RWPE2 (cell line): ENCODE measurements at regions not wholly inside any gene's neighbourhood (a gene's known extent, or its start where the extent isn't known, plus 50 kb on each side); places are given as distances from the start of the nearest gene placed in this dataset.

ENCODE experiments used
- ATAC-seq: fragments of 200-7000 bp; cut with Tn5 transposase; 3 replicates; pipeline ENCODE4 v1.9.1; 2021; ENCODE audit warnings: low read depth
- DNase-seq: peaks from one replicate; pipeline ENCODE4 v3.0.0-alpha.2; 2020; ENCODE audit warnings: low spot score
- H3K27ac ChIP-seq: fragments of 450-650 bp; 2 replicates; pipeline ENCODE4 v1.5.1; 2017; ENCODE audit warnings: mild to moderate bottlenecking; ENCODE audit not compliant: poor library complexity, severe bottlenecking
- H3K27me3 ChIP-seq: fragments of 250-450 bp; sonication (Bioruptor Pico); 2 replicates; pipeline ENCODE4 v1.5.1; 2021; ENCODE audit warnings: mild to moderate bottlenecking, moderate library complexity; ENCODE audit not compliant: insufficient read depth, poor library complexity, severe bottlenecking
- H3K36me3 ChIP-seq: fragments of 250-450 bp; sonication (Bioruptor Pico); 2 replicates; pipeline ENCODE4 v1.5.1; 2020; ENCODE audit warnings: low read depth, mild to moderate bottlenecking, moderate library complexity
- H3K4me1 ChIP-seq: fragments of 250-450 bp; sonication (Bioruptor Pico); 2 replicates; pipeline ENCODE4 v1.5.1; 2021; ENCODE audit warnings: mild to moderate bottlenecking, moderate library complexity; ENCODE audit not compliant: insufficient read depth, poor library complexity, severe bottlenecking
- H3K4me3 ChIP-seq: fragments of 250-450 bp; sonication (Bioruptor Pico); 2 replicates; pipeline ENCODE4 v1.5.1; 2021; ENCODE audit warnings: mild to moderate bottlenecking, moderate library complexity; ENCODE audit not compliant: severe bottlenecking
- H3K9me3 ChIP-seq: fragments of 250-450 bp; sonication (Bioruptor Pico); 2 replicates; pipeline ENCODE4 v1.5.1; 2021; ENCODE audit warnings: mild to moderate bottlenecking, moderate library complexity; ENCODE audit not compliant: severe bottlenecking
- CTCF ChIP-seq: fragments of 450-650 bp; IDR thresholded peaks from one replicate; pipeline ENCODE4 v1.5.1; 2017; ENCODE audit warnings: mild to moderate bottlenecking, moderate library complexity; ENCODE audit not compliant: poor library complexity, severe bottlenecking

DNA sequence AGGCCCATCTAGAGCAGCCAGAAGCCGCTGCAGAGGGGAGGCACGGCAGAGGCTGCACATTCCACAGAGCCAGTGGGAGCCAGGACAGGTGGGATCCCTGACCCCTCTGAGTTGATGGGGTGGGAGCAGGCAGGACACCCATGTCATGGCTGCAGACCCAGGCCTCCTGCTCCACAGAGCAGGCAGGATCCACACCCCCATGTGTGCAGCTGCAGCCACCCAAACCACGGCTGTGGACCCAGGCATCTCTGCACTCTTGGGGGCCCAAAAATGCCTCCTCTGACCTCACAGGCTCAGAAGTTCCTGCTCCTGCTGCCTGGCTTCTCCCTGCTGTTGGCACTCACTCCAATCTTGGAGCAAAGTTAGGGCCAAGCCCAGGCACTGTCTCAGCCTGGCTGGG lies 112.3 kb upstream of the TMEM18 start:
- Histone ChIP-seq H3K4me3 (no peak overlapping the region), H3K27ac (no peak overlapping the region), H3K36me3 (no peaks in the 10 kb centered on the region), H3K27me3 (no peaks in the 10 kb centered on the region), H3K4me1 (no peaks in the 10 kb centered on the region), H3K9me3 (no peaks in the 10 kb centered on the region)
- no peak for TF ChIP-seq CTCF
- ATAC-seq (no peak), DNase-seq (no peak)

- no peak for TF ChIP-seq CTCF
- Histone ChIP-seq H3K4me1 (no peaks in the 10 kb centered on the region), H3K27ac (no peak overlapping the region), H3K9me3 (no peaks in the 10 kb centered on the region), H3K4me3 (no peak overlapping the region), H3K36me3 (no peaks in the 10 kb centered on the region), H3K27me3 (no peaks in the 10 kb centered on the region)
- ATAC-seq (no peak), DNase-seq (no peak)
Measured at GRCh38 chr2:788227-789032, 111.2 kb upstream of the TMEM18 start.

- TF ChIP-seq CTCF, result no peak
Measured at GRCh38 chr2:784753-785152, 107.5 kb upstream of the TMEM18 start.

DNA sequence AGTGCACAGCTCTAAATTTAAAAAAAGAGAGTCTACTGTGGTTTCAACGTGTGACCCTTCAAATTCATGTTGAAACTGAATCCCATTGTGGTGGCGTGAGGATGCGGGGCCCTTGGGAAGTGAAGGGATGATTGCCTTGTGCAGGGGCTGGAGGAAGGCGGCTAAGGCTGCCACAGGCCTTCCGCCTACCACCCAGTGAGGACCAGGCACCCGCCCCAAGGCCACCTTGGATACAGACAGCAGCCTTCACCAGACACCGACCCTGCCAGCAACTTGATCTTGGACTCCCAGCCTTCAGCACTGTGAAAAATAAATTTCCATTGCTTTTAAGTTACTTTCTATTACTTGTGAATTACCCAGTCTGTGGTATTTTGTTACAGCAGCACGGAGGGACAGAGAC lies 103.4 kb upstream of the TMEM18 start:
- Histone ChIP-seq H3K27me3 (peaks cover 2% of the 10 kb centered on the region), H3K4me1 (no peaks in the 10 kb centered on the region), H3K36me3 (no peaks in the 10 kb centered on the region), H3K9me3 (no peaks in the 10 kb centered on the region), H3K4me3 (no peak overlapping the region), H3K27ac (no peak overlapping the region)
- TF ChIP-seq CTCF, result no peak
- DNase-seq (peak; percentile 18), ATAC-seq (no peak)

More at GRCh38 chr2:784753-785152, 107.5 kb upstream of the TMEM18 start:
- DNase-seq (no peak), ATAC-seq (no peak)
- no peaks in the 10 kb centered on the region for H3K27me3 ChIP-seq
- H3K9me3 ChIP-seq, result no peaks in the 10 kb centered on the region
- no peak overlapping the region for H3K27ac ChIP-seq
- H3K4me1 ChIP-seq, result no peaks in the 10 kb centered on the region
- no peak overlapping the region for H3K4me3 ChIP-seq
- H3K36me3 ChIP-seq, result no peaks in the 10 kb centered on the region

- no peak overlapping the region for H3K27ac ChIP-seq
- no peaks in the 10 kb centered on the region for H3K9me3 ChIP-seq
- H3K4me3 ChIP-seq, result no peak overlapping the region
- TF ChIP-seq CTCF, result no peak
- H3K4me1 ChIP-seq, result no peaks in the 10 kb centered on the region
- H3K27me3 ChIP-seq, result peaks cover 2% of the 10 kb centered on the region
- no peaks in the 10 kb centered on the region for H3K36me3 ChIP-seq
- DNase-seq, result no peak
- ATAC-seq, result no peak
Measured at GRCh38 chr2:780002-780401, 102.8 kb upstream of the TMEM18 start.
